ENCODE measurements at regions not wholly inside any gene's neighbourhood (a gene's known extent, or its start where the extent isn't known, plus 50 kb on each side); places are given as distances from the start of the nearest gene placed in this dataset.

- no peak for TF ChIP-seq CTCF (IDR thresholded peaks at IDR 0.05)
- TF ChIP-seq POLR2A (IDR thresholded peaks at IDR 0.05) = no peak
Measured at GRCh38 chrX:39822133-39822748, 275.5 kb downstream of the BCOR start.

All from body of pancreas (tissue), 4 donors.